ENCODE measurements at regions not wholly inside any gene's neighbourhood (a gene's known extent, or its start where the extent isn't known, plus 50 kb on each side); places are given as distances from the start of the nearest gene placed in this dataset.

DNA sequence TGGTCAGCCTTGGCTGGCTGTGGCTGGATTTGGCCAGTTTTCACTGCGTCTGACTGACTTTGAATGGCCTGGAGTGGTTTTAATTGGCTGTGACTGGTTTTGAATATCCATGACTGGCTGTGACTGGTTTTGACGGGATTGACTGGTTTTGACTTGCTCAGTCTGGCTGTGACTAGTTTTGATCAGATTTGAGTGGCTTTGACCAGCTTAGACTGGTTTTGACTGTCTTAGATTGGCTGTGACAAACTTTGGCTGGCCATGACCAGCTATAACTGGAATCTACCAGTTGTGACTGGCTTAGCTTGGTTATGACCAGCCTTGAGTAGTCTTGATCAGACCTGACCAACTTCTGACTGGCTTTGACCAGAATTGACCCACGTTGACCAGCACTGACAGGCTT is 168.4 kb upstream of the AMOT start:
- TF ChIP-seq, protein P1, sequence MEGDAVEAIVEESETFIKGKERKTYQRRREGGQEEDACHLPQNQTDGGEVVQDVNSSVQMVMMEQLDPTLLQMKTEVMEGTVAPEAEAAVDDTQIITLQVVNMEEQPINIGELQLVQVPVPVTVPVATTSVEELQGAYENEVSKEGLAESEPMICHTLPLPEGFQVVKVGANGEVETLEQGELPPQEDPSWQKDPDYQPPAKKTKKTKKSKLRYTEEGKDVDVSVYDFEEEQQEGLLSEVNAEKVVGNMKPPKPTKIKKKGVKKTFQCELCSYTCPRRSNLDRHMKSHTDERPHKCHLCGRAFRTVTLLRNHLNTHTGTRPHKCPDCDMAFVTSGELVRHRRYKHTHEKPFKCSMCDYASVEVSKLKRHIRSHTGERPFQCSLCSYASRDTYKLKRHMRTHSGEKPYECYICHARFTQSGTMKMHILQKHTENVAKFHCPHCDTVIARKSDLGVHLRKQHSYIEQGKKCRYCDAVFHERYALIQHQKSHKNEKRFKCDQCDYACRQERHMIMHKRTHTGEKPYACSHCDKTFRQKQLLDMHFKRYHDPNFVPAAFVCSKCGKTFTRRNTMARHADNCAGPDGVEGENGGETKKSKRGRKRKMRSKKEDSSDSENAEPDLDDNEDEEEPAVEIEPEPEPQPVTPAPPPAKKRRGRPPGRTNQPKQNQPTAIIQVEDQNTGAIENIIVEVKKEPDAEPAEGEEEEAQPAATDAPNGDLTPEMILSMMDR (IDR thresholded peaks at IDR 0.05; ENCODE audit: insufficient read depth, low read length) = no peak
- TF ChIP-seq POLR2AphosphoS5 (IDR thresholded peaks at IDR 0.05; ENCODE audit: low read depth) (no peak), GABPA (IDR thresholded peaks at IDR 0.05; ENCODE audit: low read depth) (no peak), SPI1 (IDR thresholded peaks at IDR 0.05; ENCODE audit: borderline replicate concordance, low read depth) (no peak)
- TF ChIP-seq, protein P2, sequence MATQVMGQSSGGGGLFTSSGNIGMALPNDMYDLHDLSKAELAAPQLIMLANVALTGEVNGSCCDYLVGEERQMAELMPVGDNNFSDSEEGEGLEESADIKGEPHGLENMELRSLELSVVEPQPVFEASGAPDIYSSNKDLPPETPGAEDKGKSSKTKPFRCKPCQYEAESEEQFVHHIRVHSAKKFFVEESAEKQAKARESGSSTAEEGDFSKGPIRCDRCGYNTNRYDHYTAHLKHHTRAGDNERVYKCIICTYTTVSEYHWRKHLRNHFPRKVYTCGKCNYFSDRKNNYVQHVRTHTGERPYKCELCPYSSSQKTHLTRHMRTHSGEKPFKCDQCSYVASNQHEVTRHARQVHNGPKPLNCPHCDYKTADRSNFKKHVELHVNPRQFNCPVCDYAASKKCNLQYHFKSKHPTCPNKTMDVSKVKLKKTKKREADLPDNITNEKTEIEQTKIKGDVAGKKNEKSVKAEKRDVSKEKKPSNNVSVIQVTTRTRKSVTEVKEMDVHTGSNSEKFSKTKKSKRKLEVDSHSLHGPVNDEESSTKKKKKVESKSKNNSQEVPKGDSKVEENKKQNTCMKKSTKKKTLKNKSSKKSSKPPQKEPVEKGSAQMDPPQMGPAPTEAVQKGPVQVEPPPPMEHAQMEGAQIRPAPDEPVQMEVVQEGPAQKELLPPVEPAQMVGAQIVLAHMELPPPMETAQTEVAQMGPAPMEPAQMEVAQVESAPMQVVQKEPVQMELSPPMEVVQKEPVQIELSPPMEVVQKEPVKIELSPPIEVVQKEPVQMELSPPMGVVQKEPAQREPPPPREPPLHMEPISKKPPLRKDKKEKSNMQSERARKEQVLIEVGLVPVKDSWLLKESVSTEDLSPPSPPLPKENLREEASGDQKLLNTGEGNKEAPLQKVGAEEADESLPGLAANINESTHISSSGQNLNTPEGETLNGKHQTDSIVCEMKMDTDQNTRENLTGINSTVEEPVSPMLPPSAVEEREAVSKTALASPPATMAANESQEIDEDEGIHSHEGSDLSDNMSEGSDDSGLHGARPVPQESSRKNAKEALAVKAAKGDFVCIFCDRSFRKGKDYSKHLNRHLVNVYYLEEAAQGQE (IDR thresholded peaks at IDR 0.05; ENCODE audit: insufficient replicate concordance, low read depth) = no peak
